Suppressor macrophage treated with lipopolysaccharide for 1 hour (primary cell): ENCODE measurements at regions not wholly inside any gene's neighbourhood (a gene's known extent, or its start where the extent isn't known, plus 50 kb on each side); places are given as distances from the start of the nearest gene placed in this dataset.

Experiments
- DNase-seq, 3 donors: peaks; one replicate each; pipeline ENCODE4 v3.0.0-alpha.2; 2020 to 2022

- DNase-seq = no peak
Measured at GRCh38 chr4:15294202-15294601, 133.6 kb upstream of the C1QTNF7 start.

DNA sequence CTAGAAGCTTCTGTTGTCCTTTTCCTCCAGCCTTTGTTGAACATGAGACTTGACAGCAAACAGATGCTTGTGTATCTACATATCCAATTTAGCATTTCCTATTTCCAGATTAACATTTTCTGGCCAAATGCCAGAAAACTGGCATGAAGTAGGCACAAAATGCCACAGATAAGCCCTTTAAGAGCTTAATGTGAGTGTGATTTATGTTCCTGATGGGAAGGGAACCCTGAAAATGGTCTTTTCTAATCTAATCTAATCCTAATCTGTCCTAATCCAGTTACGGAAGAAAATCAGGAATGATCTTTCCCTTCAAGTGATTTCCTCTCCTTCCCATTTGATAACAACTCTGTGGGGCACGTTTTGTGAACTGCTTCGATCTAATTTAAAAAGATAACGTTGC is 133.0 kb upstream of the C1QTNF7 start:
- DNase-seq = no peak

- DNase-seq = no peak
Measured at GRCh38 chr4:15295421-15296162, 132.2 kb upstream of the C1QTNF7 start.

GRCh38 chr4:15297344-15297743 is 130.5 kb upstream of the C1QTNF7 start:
- DNase-seq = no peak

DNA sequence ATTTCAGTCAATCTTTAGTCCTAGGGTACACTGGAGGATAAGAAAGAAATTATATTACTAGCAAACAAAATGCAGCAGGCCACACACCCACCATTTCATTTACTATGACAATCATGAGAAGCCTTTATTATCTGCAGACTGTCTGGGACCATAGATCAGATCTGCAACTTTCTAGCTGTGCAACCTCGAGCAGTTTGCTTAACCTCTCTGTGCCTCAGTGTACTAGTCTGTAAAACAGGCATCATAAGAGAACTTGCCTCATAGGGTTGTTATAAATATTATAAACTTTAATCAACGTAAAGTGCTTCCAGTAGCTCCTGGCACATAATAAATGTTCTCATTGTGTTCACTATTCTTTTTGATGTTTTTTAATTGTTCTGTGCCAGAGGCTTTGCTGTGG is 128.2 kb upstream of the C1QTNF7 start:
- no peak for DNase-seq

DNA sequence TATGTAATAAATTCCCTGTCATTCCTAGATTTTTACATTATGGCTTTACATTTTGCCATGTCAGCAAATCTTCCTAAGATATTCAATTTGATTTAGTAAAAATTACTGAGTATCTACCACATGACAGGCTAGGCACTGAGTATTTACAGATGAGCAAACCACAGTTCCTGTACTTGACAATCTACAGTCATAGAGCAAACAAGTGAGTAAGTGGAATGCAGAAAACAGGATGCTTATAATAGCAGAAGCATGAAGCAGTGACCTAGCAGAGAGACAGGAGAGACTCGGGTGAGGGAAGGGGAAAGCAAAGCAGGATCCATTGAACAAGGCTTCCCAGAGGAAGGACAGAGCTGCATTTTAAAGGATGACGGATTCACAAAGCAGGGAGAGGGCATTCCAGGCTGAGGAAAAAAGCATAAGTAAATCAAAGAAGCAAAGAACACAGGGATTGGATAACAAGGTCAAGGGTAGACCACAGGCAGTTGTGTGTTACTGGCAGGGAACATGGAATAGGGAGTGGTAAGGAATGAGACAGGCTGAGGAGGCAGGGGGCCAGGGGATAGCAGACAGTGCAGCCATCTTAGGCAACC is 124.7 kb upstream of the C1QTNF7 start:
- no peak for DNase-seq

- no peak for DNase-seq
Measured at GRCh38 chr4:15314974-15315373, 112.9 kb upstream of the C1QTNF7 start.

- DNase-seq = no peak
Measured at GRCh38 chr4:15317246-15317645, 110.6 kb upstream of the C1QTNF7 start.

DNA sequence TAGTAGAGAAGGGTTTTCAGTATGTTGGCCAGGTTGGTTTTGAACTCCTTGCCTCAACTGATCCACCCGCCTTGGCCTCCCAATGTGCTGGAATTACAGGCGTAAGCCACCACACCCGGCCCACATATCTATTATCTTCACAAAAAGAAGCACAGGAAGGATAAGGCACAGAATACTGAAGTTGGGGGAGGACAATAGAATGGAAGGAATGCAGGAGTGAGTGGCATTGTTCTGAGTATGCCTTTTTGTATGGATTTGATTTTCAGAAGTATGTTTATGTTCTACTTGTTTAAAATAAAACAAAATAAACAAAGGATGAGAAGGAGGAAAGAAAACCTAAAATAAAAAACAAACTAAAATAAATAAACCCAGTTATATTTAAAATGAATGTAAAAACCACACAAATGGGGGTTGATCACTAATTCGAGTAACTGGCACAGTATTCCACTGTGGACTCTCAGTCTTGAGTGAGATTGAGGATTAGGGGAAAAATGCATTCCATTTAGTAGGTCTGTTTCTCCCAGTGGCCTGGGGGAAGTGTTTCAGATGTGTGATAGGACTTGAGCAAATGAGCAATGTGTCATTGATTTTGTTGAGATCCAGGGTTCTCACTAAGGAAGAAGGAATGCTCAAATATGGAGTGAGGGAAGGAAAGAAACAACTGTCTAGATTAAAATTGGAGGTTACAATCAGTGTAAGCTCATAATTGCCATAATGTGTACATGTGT is 109.0 kb upstream of the C1QTNF7 start:
- DNase-seq = no peak

GRCh38 chr4:15320121-15320678 is 107.6 kb upstream of the C1QTNF7 start:
- no peak for DNase-seq

GRCh38 chr4:15322006-15322405 is 105.8 kb upstream of the C1QTNF7 start:
- DNase-seq = no peak

- DNase-seq = no peak
Measured at GRCh38 chr4:15325987-15326386, 101.8 kb upstream of the C1QTNF7 start.

GRCh38 chr4:15327311-15328298 is 100.2 kb upstream of the C1QTNF7 start:
- DNase-seq = no peak

- no peak for DNase-seq
Measured at GRCh38 chr4:15331930-15332329, 95.9 kb upstream of the C1QTNF7 start.

DNA sequence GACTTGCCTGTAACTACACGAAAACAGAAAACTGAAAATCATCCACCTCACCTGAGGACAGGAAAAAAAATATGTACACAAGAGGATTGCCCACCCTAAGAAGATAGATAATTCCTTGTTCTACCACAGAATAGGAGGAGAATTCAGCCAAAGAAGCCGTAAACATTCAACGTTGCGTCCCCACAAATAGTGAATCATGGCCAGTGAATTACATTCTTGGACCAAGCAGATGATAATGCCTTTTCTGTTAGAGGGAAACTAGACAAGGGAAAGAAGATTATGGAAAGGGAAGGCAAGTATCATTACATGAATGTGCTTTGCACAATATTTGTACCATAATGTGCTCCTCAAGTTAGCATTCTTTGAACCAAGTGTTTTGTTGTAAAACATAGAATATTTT is 95.5 kb upstream of the C1QTNF7 start:
- DNase-seq = no peak

GRCh38 chr4:15333692-15334633 is 93.9 kb upstream of the C1QTNF7 start:
- DNase-seq = peak in 2 of 3 donors; percentile 23 to 29

GRCh38 chr4:15336410-15337167 is 91.2 kb upstream of the C1QTNF7 start:
- DNase-seq = peak; percentile 44 to 62 (median 58)

DNA sequence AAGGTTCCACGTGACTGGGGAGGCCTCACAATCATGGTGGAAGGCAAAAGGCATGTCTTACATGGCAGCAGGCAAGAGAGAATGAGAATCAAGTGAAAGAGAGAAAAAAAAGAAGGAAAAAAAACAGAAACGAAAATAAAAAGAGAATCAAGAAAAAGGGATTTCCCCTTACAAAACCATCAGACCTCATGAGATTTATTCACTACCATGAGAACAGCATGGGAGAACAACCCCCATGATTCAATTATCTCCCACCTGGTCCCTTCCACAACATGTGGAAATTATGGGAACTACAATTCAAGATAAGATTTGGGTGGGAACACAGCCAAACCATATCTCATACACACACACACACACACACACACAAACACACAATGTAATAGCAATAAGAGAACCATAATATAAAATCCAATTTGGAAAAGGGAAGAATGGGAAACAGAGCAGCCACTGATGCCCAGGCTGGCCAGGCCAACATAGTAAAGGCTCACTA is 90.6 kb upstream of the C1QTNF7 start:
- peak; percentile 23 to 64 (median 36) for DNase-seq

- peak in 2 of 3 donors; percentile 10 to 21 for DNase-seq
Measured at GRCh38 chr4:15339737-15340136, 88.1 kb upstream of the C1QTNF7 start.

- DNase-seq = no peak
Measured at GRCh38 chr4:15340332-15340731, 87.5 kb upstream of the C1QTNF7 start.
